ENCODE measurements at regions not wholly inside any gene's neighbourhood (a gene's known extent, or its start where the extent isn't known, plus 50 kb on each side); places are given as distances from the start of the nearest gene placed in this dataset.

DNA sequence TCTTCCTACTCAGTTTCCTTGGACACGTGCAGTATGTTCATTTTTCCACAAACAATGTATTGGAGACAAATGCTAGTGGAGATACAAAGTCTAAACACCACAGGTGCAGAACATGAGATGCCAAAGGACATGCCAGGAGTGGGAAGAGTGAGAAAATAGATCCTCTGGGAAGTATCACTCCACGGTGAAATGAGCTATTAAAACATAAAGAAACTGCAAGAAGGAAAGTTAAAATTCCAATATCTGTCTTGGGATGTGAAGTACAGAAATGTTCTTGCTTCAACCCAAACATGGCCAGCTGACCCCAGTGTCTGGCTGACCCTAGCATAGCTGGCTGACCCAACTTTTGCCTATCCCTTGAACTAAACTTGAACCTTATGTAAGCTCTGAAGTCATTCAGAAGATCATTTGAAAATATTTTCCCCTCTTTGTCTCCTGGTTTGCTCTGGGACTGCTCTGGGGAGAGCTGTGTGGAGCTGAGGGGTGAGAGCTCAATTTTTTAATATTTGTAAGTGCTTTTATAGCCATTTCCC lies 59.5 kb downstream of the FZD1 start:
- no peaks in the 10 kb centered on the region for H3K36me3 ChIP-seq (replicated peaks in 1 of 2; ENCODE audit: insufficient read depth in 1 of 2, low read depth in 2 of 2)
- H3K4me1 ChIP-seq, result no peaks in the 10 kb centered on the region
- ATAC-seq (no peak), DNase-seq (no peak)
- no peaks in the 10 kb centered on the region for H3K9me3 ChIP-seq
- intact Hi-C loops (cut with DNase I), result no loop called here
- H3K27ac ChIP-seq, result no peak overlapping the region
- TF ChIP-seq POLR2A (IDR thresholded peaks at IDR 0.05), result no peak
- TF ChIP-seq, protein P1, sequence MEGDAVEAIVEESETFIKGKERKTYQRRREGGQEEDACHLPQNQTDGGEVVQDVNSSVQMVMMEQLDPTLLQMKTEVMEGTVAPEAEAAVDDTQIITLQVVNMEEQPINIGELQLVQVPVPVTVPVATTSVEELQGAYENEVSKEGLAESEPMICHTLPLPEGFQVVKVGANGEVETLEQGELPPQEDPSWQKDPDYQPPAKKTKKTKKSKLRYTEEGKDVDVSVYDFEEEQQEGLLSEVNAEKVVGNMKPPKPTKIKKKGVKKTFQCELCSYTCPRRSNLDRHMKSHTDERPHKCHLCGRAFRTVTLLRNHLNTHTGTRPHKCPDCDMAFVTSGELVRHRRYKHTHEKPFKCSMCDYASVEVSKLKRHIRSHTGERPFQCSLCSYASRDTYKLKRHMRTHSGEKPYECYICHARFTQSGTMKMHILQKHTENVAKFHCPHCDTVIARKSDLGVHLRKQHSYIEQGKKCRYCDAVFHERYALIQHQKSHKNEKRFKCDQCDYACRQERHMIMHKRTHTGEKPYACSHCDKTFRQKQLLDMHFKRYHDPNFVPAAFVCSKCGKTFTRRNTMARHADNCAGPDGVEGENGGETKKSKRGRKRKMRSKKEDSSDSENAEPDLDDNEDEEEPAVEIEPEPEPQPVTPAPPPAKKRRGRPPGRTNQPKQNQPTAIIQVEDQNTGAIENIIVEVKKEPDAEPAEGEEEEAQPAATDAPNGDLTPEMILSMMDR (IDR thresholded peaks at IDR 0.05), result no peak
- WGBS, 2 donors, result 64 to 75% methylated on average over 2 of the region's 2 CpGs
- no peak overlapping the region for H3K4me3 ChIP-seq
- no peaks in the 10 kb centered on the region for H3K27me3 ChIP-seq

DNA sequence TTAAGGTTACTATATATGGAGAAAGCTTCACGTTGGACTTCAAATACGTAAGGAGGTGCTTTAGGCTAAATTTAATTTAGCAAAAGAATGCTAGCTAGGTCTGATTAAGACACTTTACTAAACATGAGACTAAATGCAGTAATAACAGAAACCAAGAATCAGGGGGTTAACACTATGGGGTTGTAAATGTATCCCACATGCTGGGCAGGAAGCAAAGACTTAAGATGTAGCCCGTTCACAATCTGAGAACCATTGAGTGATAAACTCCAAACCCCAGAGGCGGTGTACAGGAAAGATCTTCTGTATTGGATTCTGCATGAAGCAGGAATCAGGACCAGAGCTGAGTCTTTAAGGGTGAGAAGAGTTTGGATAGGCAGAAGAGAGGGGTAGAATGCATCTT lies 60.4 kb downstream of the FZD1 start:
- Histone ChIP-seq H3K36me3 (replicated peaks in 1 of 2; ENCODE audit: insufficient read depth in 1 of 2, low read depth in 2 of 2) (no peaks in the 10 kb centered on the region), H3K4me1 (no peaks in the 10 kb centered on the region), H3K9me3 (no peaks in the 10 kb centered on the region), H3K4me3 (no peak overlapping the region), H3K27me3 (no peaks in the 10 kb centered on the region), H3K27ac (no peak overlapping the region)
- ATAC-seq (no peak), DNase-seq (no peak)
- intact Hi-C loops (cut with DNase I), result no loop called here
- no peak for TF ChIP-seq POLR2A (IDR thresholded peaks at IDR 0.05)
- TF ChIP-seq, protein P1 (IDR thresholded peaks at IDR 0.05), result no peak
- WGBS, 2 donors, result 43 to 46% methylated on average over 4 of the region's 4 CpGs

DNA sequence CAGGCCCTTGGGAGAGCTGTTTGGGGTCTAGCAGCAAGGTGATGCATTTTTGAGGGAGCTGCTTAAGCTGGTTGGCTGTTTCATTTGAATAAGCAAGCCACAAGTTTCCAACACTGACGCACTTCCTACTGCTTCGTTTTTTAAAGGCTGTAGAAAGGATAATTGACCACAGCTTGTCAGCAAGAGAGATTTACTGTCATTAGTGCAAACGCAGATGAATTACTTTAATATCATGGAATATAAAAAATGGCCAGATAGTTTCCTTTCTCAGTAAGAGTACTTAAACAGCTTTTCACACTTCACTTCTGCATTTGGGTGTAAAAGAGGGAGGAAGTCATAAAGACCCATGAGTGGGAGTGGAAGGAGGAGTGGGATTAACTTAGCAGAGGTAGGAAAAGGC lies 61.5 kb downstream of the FZD1 start:
- intact Hi-C loops (cut with DNase I), result no loop called here
- no peak overlapping the region for H3K27ac ChIP-seq

DNA sequence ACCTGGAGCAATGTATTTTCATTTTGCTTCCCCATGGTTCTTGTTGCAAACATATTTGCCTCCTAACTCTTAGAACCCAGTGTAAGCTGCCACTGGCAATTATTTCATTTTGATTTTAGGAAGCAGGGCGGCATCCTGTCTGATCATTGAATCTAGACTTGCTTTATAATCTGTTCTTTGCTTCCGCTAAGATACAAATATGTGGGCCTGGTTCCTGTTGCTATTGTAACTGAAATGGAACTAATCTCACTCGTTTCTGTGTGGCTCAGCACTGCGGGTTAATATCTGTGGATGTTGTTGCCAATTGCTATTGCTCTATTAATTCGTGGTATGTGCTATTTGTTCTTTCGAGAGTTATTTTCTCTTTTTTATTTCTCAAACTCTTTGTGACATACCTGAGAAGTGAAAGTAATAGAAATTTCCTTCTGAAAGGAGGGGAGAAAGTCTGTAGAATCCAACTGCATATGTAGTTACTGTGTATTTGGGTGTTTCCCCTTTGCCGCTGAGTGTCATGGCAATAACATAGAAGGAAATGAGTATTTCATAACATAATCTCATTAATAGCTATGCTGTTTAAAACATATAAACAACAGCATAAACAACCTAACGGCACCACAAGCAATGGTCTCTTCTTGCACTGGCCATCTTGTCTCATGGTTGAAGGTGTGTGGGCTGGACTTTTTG lies 62.4 kb downstream of the FZD1 start:
- DNase-seq (no peak), ATAC-seq (no peak)
- Histone ChIP-seq H3K4me1 (no peaks in the 10 kb centered on the region), H3K27me3 (no peaks in the 10 kb centered on the region), H3K36me3 (replicated peaks in 1 of 2; ENCODE audit: insufficient read depth in 1 of 2, low read depth in 2 of 2) (no peaks in the 10 kb centered on the region), H3K9me3 (no peaks in the 10 kb centered on the region), H3K27ac (peak overlapping the region in 1 of 4 donors; percentile 21), H3K4me3 (no peak overlapping the region)
- no peak for TF ChIP-seq POLR2A (IDR thresholded peaks at IDR 0.05)
- TF ChIP-seq, protein P1 (IDR thresholded peaks at IDR 0.05), result no peak
- 60 to 81% methylated on average over 7 to 8 of the region's 8 CpGs for WGBS, 2 donors
- intact Hi-C loops (cut with DNase I), result no loop called here

More for the DNA sequence above, 61.5 kb downstream of the FZD1 start:
- Histone ChIP-seq H3K4me3 (no peak overlapping the region), H3K36me3 (replicated peaks in 1 of 2; ENCODE audit: insufficient read depth in 1 of 2, low read depth in 2 of 2) (no peaks in the 10 kb centered on the region), H3K4me1 (no peaks in the 10 kb centered on the region), H3K9me3 (no peaks in the 10 kb centered on the region), H3K27me3 (no peaks in the 10 kb centered on the region)
- TF ChIP-seq POLR2A (IDR thresholded peaks at IDR 0.05), result no peak
- TF ChIP-seq, protein P1 (IDR thresholded peaks at IDR 0.05), result no peak
- 49 to 64% methylated on average over 3 of the region's 3 CpGs for WGBS, 2 donors
- DNase-seq (no peak), ATAC-seq (no peak)

DNA sequence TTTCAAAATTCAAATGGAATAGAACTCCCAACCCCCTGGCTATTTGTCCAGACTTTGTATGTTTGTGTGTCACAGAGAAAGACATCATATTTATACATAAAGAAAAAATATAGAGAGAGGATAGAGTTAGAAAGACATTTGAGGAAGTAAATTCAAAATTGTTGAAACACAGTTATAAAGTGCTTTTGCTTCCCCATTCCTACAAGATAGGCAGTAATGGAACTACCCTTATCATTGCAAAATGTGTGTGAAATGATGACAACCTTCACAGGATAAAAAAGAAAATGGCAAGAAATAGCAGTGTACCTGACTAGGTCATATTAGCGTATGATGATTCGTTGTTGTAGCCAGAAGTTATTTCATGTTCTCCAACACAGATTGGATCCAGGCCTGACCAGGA lies 63.1 kb downstream of the FZD1 start:
- no peaks in the 10 kb centered on the region for H3K9me3 ChIP-seq
- no peaks in the 10 kb centered on the region for H3K4me1 ChIP-seq
- peak overlapping the region in 1 of 4 donors; percentile 21 for H3K27ac ChIP-seq
- no peaks in the 10 kb centered on the region for H3K36me3 ChIP-seq (replicated peaks in 1 of 2; ENCODE audit: insufficient read depth in 1 of 2, low read depth in 2 of 2)
- intact Hi-C loops (cut with DNase I), result no loop called here
- ATAC-seq (no peak), DNase-seq (no peak)
- TF ChIP-seq POLR2A (IDR thresholded peaks at IDR 0.05), result no peak
- TF ChIP-seq, protein P1 (IDR thresholded peaks at IDR 0.05), result no peak
- no peaks in the 10 kb centered on the region for H3K27me3 ChIP-seq
- 83 to 89% methylated on average over 2 of the region's 2 CpGs for WGBS, 2 donors
- H3K4me3 ChIP-seq, result no peak overlapping the region
